ENCODE measurements at regions not wholly inside any gene's neighbourhood (a gene's known extent, or its start where the extent isn't known, plus 50 kb on each side); places are given as distances from the start of the nearest gene placed in this dataset.

GRCh38 chr14:89027097-89027740, 202.8 kb downstream of the TTC8 start:
- Histone ChIP-seq H3K27me3 (peaks cover 31% of the 10 kb centered on the region), H3K4me3 (peak overlapping the region; percentile 52), H3K9me3 (no peaks in the 10 kb centered on the region), H3K27ac (no peak overlapping the region), H3K36me3 (no peaks in the 10 kb centered on the region), H3K4me1 (peaks cover 22% of the 10 kb centered on the region)
- TF ChIP-seq CTCF (IDR thresholded peaks at IDR 0.05) (peak; percentile 72 to 92), EP300 (IDR thresholded peaks at IDR 0.05) (no peak)
- 6% methylated on average over 10 of the region's 68 CpGs for WGBS
- no peak for DNase-seq (ENCODE audit: low spot score in 2 of 2)

GRCh38 chr14:89028462-89029134, 204.1 kb downstream of the TTC8 start:
- H3K27me3 ChIP-seq, result peaks cover 31% of the 10 kb centered on the region

GRCh38 chr14:89029961-89030694, 205.7 kb downstream of the TTC8 start:
- no peak for DNase-seq (ENCODE audit: low spot score in 2 of 2)
- no peak overlapping the region for H3K27ac ChIP-seq
- peaks cover 31% of the 10 kb centered on the region for H3K27me3 ChIP-seq
- H3K36me3 ChIP-seq, result no peaks in the 10 kb centered on the region
- H3K4me1 ChIP-seq, result peaks cover 22% of the 10 kb centered on the region
- H3K9me3 ChIP-seq, result no peaks in the 10 kb centered on the region
- TF ChIP-seq CTCF (IDR thresholded peaks at IDR 0.05) (no peak), POLR2A (IDR thresholded peaks at IDR 0.05) (no peak), EP300 (IDR thresholded peaks at IDR 0.05) (no peak), POLR2AphosphoS5 (IDR thresholded peaks at IDR 0.05) (no peak)
- no peak overlapping the region for H3K4me3 ChIP-seq
- 82% methylated on average over 9 of the region's 9 CpGs for WGBS

More at GRCh38 chr14:89028462-89029134, 204.1 kb downstream of the TTC8 start:
- no peak overlapping the region for H3K4me3 ChIP-seq
- 58% methylated on average over 3 of the region's 3 CpGs for WGBS
- H3K4me1 ChIP-seq, result peaks cover 22% of the 10 kb centered on the region
- H3K36me3 ChIP-seq, result no peaks in the 10 kb centered on the region
- DNase-seq (ENCODE audit: low spot score in 2 of 2), result no peak
- H3K27ac ChIP-seq, result no peak overlapping the region
- H3K9me3 ChIP-seq, result no peaks in the 10 kb centered on the region
- TF ChIP-seq POLR2AphosphoS5 (IDR thresholded peaks at IDR 0.05), result no peak

GRCh38 chr14:89030921-89031320, 206.5 kb downstream of the TTC8 start:
- Histone ChIP-seq H3K27me3 (peaks cover 24% of the 10 kb centered on the region), H3K9me3 (no peaks in the 10 kb centered on the region), H3K36me3 (no peaks in the 10 kb centered on the region), H3K4me1 (peaks cover 17% of the 10 kb centered on the region), H3K27ac (no peak overlapping the region), H3K4me3 (no peak overlapping the region)
- no peak for DNase-seq (ENCODE audit: low spot score in 2 of 2)
- TF ChIP-seq POLR2A (IDR thresholded peaks at IDR 0.05) (no peak), CTCF (IDR thresholded peaks at IDR 0.05) (no peak), POLR2AphosphoS5 (IDR thresholded peaks at IDR 0.05) (no peak), EP300 (IDR thresholded peaks at IDR 0.05) (no peak)
- 84% methylated on average over 3 of the region's 3 CpGs for WGBS

- Histone ChIP-seq H3K27me3 (peaks cover 14% of the 10 kb centered on the region), H3K36me3 (no peaks in the 10 kb centered on the region), H3K4me1 (peaks cover 6% of the 10 kb centered on the region), H3K4me3 (no peak overlapping the region), H3K27ac (no peak overlapping the region), H3K9me3 (no peaks in the 10 kb centered on the region)
- WGBS, result 89% methylated on average over 8 of the region's 8 CpGs
- no peak for TF ChIP-seq CTCF (IDR thresholded peaks at IDR 0.05)
- TF ChIP-seq EP300 (IDR thresholded peaks at IDR 0.05), result no peak
- TF ChIP-seq POLR2A (IDR thresholded peaks at IDR 0.05), result no peak
- TF ChIP-seq POLR2AphosphoS5 (IDR thresholded peaks at IDR 0.05), result no peak
- DNase-seq (ENCODE audit: low spot score in 2 of 2), result no peak
Measured at GRCh38 chr14:89032086-89032649, 207.7 kb downstream of the TTC8 start.

Measured in suprapubic skin (tissue), 4 donors.